OCI-LY7 (cell line): ENCODE measurements at regions not wholly inside any gene's neighbourhood (a gene's known extent, or its start where the extent isn't known, plus 50 kb on each side); places are given as distances from the start of the nearest gene placed in this dataset.

Experiments
- EZH2phosphoT487 ChIP-seq: fragments of 200-600 bp; sonication (generic); IDR thresholded peaks from 2 replicates; pipeline ENCODE4 v1.6.1; 2018; ENCODE audit warnings: low read depth, borderline replicate concordance, mild to moderate bottlenecking, mixed run types, antibody characterized with exemption, low read length, moderate library complexity, mixed read lengths
- TF ChIP-seq, protein P1 (sequence below): fragments of 200-600 bp; sonication (generic); conservative IDR thresholded peaks from 2 replicates; pipeline ENCODE4 v1.5.1; 2014; ENCODE audit warnings: mild to moderate bottlenecking, antibody characterized with exemption, low read length, moderate library complexity, mixed read lengths

DNA sequence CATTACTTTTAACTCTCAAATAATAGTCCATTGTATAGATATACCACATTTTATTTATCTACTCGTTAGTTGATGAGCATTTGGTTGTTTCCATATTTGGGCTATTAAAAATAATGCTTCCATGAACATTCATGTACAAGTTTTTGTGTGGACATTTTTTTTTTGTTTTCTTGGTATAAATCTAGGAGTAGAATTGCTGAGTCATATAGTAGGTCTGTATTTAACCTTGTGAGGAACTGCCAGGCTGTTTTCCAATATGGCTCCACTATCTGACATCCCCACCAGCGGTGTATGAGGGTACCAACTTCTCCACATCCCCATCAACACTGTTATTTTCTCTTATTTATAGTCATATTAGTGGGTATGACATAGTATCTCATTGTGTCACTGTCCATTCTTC is 143.1 kb downstream of the RAP2A start:
- TF ChIP-seq, protein P1, sequence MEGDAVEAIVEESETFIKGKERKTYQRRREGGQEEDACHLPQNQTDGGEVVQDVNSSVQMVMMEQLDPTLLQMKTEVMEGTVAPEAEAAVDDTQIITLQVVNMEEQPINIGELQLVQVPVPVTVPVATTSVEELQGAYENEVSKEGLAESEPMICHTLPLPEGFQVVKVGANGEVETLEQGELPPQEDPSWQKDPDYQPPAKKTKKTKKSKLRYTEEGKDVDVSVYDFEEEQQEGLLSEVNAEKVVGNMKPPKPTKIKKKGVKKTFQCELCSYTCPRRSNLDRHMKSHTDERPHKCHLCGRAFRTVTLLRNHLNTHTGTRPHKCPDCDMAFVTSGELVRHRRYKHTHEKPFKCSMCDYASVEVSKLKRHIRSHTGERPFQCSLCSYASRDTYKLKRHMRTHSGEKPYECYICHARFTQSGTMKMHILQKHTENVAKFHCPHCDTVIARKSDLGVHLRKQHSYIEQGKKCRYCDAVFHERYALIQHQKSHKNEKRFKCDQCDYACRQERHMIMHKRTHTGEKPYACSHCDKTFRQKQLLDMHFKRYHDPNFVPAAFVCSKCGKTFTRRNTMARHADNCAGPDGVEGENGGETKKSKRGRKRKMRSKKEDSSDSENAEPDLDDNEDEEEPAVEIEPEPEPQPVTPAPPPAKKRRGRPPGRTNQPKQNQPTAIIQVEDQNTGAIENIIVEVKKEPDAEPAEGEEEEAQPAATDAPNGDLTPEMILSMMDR = no peak
- no peak for TF ChIP-seq EZH2phosphoT487
